ENCODE measurements at regions not wholly inside any gene's neighbourhood (a gene's known extent, or its start where the extent isn't known, plus 50 kb on each side); places are given as distances from the start of the nearest gene placed in this dataset.

DNA sequence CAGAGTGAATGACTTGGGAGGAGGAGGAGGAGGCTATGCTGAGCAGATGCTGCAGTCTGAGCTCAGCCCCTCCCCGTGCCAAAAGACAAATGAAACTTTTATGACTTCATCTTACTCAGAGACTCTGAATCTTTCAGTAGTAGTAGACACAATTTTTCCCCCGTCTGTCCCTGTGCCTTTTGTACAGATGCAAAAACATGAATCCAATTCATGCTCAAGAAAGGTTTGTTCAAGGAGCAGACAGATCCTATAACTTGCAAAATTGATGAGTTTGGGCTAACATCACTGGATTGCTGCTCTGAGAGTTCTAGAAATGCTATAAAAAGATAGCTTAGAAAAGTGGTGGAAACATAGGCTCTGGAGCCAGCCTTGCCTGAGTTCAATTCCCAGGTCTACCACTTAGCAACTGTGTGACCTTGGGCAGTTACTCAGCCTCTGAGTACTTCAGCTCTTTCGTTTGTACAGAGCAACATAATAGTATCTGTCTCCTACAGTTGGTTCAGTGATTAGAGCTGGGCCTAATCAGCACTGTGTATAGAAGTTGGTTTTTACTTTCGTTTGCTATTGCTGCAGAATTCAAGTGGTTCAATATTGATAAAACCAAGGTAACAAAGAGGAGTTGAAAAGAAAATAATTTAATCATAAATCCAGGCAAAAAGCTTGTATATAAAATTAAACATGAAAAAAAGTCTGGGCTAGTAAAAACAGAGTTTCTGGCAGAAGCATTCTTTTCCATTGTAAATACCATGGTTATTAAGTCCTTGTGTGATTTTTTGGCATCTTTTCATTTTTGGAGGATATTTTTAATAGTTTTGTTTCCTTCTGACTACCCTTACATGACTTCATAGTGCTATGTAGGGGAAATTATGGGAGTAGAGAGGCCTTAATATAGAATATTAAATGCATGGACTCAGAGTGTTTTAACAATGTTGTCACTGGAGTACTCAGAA lies 174.2 kb upstream of the ZNF32 start:
- DNase-seq (ENCODE audit: low read depth): no peak

DNA sequence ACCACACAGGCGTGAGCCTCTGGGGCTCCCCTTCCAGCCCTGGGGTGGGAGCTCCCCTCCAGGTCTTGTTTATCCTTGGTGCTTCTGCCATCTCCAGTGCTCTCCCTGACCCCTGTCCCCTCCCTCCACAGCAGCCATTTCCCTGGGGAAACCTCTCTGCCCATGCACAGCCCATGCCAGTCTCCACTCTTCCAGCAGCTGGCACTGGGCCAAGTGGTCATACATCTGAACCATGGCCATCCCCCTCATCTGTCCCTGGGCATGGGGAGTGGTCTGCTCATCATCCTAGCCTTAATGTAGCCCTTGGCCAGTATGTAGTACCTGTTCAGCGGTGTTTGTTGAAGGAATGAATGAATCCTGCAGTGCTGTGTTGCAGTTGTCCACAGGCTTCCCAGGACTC lies 172.4 kb upstream of the ZNF32 start:
- TF ChIP-seq, protein P1, sequence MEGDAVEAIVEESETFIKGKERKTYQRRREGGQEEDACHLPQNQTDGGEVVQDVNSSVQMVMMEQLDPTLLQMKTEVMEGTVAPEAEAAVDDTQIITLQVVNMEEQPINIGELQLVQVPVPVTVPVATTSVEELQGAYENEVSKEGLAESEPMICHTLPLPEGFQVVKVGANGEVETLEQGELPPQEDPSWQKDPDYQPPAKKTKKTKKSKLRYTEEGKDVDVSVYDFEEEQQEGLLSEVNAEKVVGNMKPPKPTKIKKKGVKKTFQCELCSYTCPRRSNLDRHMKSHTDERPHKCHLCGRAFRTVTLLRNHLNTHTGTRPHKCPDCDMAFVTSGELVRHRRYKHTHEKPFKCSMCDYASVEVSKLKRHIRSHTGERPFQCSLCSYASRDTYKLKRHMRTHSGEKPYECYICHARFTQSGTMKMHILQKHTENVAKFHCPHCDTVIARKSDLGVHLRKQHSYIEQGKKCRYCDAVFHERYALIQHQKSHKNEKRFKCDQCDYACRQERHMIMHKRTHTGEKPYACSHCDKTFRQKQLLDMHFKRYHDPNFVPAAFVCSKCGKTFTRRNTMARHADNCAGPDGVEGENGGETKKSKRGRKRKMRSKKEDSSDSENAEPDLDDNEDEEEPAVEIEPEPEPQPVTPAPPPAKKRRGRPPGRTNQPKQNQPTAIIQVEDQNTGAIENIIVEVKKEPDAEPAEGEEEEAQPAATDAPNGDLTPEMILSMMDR (IDR thresholded peaks at IDR 0.05; ENCODE audit: low read depth, low read length, missing control alignments): no peak
- no peak for DNase-seq (ENCODE audit: low read depth)
- H3K4me3 ChIP-seq (ENCODE audit: low read depth, low read length): no peak overlapping the region

More for the DNA sequence above, 174.2 kb upstream of the ZNF32 start:
- TF ChIP-seq, protein P1 (IDR thresholded peaks at IDR 0.05; ENCODE audit: low read depth, low read length, missing control alignments): no peak
- H3K4me3 ChIP-seq (ENCODE audit: low read depth, low read length): no peak overlapping the region

DNA sequence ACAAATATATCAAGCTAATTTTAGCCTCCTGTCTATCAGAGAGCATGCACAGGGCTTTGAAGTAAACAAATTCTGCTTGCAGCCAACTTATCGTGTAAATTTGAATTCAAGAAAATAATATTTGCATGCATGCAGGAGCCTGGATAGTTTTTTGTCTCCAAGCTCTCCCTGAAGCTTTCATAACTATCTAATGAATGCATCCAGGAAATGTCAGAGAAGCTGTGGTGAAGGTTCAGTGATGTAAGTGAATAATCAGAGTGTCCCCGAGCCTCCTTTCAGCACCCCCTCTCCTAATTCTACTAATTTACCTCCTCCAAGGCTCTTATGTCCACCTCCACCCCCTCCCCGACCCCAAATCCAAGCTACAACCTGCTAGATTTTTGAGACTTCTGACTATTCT lies 172.0 kb upstream of the ZNF32 start:
- H3K4me3 ChIP-seq (ENCODE audit: low read depth, low read length): no peak overlapping the region
- TF ChIP-seq, protein P1 (IDR thresholded peaks at IDR 0.05; ENCODE audit: low read depth, low read length, missing control alignments): no peak
- DNase-seq (ENCODE audit: low read depth): no peak

DNA sequence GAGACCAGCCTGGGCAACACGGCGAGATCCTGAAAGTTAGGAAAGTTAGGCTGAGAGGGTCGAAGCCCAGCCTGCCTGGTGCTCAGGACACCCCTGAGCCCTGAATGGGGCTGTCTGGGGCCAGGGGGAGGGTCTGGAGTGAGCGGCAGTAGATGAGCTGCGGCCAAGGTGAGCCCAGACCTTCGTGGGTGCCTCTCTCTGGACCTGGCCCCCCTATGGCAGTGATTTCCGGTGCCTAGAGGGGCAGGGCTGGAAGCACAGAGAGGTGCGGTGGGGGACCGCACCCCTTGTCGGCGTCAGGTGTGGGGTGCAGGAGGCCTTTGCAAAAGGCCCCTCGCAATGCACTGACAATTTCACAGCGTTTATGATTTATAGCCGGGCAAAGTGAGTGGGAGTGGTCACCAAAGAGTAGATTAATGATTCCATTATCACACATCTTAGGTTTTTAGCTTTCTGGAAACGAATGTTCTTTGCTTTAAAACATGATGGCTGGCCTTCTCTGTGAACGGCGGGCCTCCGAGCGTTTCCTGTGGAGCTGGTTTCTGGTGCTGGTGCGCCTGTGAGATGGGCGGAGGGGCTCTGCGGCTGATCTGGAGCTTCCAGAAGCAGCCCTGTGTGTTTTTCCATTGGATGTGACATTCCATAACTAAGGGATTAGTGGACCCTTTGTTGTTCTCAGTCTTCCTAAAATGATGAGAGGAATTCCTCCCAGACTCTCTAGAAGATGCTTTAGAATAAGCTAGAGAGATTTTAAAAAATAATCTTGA lies 171.0 kb upstream of the ZNF32 start:
- TF ChIP-seq, protein P1 (IDR thresholded peaks at IDR 0.05; ENCODE audit: low read depth, low read length, missing control alignments): no peak
- no peak for DNase-seq (ENCODE audit: low read depth)
- H3K4me3 ChIP-seq (ENCODE audit: low read depth, low read length): no peak overlapping the region

DNA sequence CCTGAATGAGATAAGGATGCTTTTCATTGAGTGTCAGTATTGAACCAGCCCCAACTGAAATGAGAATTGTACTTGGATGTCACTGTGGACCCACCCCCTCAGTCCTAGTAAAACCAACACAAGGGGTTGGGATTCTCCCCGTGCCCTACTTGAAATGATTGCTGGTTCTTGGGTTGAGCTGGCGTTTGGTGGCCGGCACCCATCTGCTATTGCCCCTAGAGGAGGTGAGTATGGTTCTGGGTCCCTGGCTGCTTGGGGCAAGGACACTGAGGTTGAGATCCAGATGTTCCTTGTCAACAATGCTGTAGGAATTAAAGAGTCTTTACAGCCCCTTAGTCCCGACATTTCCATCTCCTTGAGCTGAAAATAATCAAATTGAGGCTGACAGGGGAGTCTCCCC lies 170.0 kb upstream of the ZNF32 start:
- DNase-seq (ENCODE audit: low read depth): no peak
- no peak overlapping the region for H3K4me3 ChIP-seq (ENCODE audit: low read depth, low read length)
- TF ChIP-seq, protein P1 (IDR thresholded peaks at IDR 0.05; ENCODE audit: low read depth, low read length, missing control alignments): no peak

DNA sequence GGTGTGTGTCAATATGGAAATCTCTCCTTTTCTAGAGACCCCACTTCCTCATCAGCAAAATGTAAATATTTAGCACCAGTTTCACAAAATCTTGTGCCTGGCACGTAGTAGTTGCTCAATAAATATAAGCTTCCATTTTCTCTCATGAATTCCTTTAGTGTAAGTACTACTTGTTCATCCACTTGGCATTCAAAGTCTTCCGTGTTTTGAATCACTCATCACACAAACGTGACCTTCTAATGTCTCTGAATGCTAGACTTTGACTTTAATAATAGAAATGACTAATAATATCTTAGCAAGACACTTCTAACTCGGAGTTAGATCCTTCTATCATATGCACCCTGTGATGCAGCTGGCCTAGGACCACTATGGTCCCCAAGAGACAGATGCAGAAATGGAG lies 168.7 kb upstream of the ZNF32 start:
- TF ChIP-seq, protein P1 (IDR thresholded peaks at IDR 0.05; ENCODE audit: low read depth, low read length, missing control alignments): no peak
- no peak for DNase-seq (ENCODE audit: low read depth)
- H3K4me3 ChIP-seq (ENCODE audit: low read depth, low read length): no peak overlapping the region

Measured in GM12864 (cell line).